H1 (cell line): ENCODE measurements at regions not wholly inside any gene's neighbourhood (a gene's known extent, or its start where the extent isn't known, plus 50 kb on each side); places are given as distances from the start of the nearest gene placed in this dataset.

Source experiments
- BRCA1 ChIP-seq: IDR thresholded peaks from 2 replicates; pipeline ENCODE4 v1.6.1; 2012; ENCODE audit warnings: low read depth, low read length, improper control_type of control experiment
- CEBPB ChIP-seq: IDR thresholded peaks from 2 replicates; pipeline ENCODE4 v1.6.1; 2012; ENCODE audit warnings: low read depth, low read length
- EZH2 ChIP-seq: fragments of 200-600 bp; sonication (generic); IDR thresholded peaks from 2 replicates; pipeline ENCODE4 v1.7.1; 2012; ENCODE audit warnings: low read depth, mild to moderate bottlenecking, moderate library complexity, low read length, inconsistent platforms; ENCODE audit not compliant: severe bottlenecking
- PHF8 ChIP-seq: fragments of 200-600 bp; sonication (generic); conservative IDR thresholded peaks from 2 replicates; pipeline ENCODE4 v1.7.1; 2012; ENCODE audit warnings: low read depth, mild to moderate bottlenecking, inconsistent platforms, low read length, moderate library complexity
- POLR2AphosphoS5 ChIP-seq: IDR thresholded peaks from 2 replicates; pipeline ENCODE4 v1.6.1; 2011; ENCODE audit warnings: low read depth, low read length
- POU5F1 ChIP-seq: IDR thresholded peaks from 2 replicates; pipeline ENCODE4 v1.6.1; 2011; ENCODE audit warnings: low read depth, mild to moderate bottlenecking, low read length, moderate library complexity
- SIRT6 ChIP-seq: IDR thresholded peaks from one replicate; pipeline ENCODE4 v1.7.1; 2012; ENCODE audit warnings: low read length, inconsistent platforms
- SP1 ChIP-seq: IDR thresholded peaks from 2 replicates; pipeline ENCODE4 v1.6.1; 2011; ENCODE audit warnings: low read depth, low read length
- SP4 ChIP-seq: IDR thresholded peaks from 2 replicates; pipeline ENCODE4 v1.6.1; 2012; ENCODE audit warnings: low read length, inconsistent platforms
- SUZ12 ChIP-seq: fragments of 200-600 bp; sonication (generic); IDR thresholded peaks from 2 replicates; pipeline ENCODE4 v1.6.1; 2012; ENCODE audit warnings: mild to moderate bottlenecking, inconsistent platforms, low read length, moderate library complexity, mixed read lengths
- TF ChIP-seq, protein P1 (sequence below): fragments of 300-600 bp; sonication (generic); IDR thresholded peaks from 2 replicates; pipeline ENCODE4 v1.7.1; 2012; ENCODE audit warnings: low read length, moderate library complexity, mild to moderate bottlenecking, inconsistent platforms; ENCODE audit not compliant: insufficient replicate concordance

DNA sequence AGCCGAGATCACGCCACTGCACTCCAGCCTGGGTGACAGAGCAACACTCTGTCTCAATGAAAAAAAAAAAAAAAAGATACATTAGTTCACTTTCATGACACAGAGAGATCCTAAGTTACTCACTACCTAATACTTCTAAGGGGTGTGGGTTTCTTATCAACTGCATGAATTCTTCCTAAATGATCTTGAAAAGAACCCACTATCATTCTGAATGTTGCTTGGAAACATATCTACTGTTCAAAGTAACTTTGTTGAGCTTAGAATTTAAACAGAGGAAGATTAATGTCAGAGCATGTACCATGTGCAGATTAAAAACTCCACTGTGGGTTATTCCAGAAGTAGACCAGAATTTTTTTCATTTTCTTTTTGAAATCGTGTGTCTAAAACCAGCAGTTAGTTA lies 241.5 kb downstream of the LTN1 start (continued):
- TF ChIP-seq, protein P1, sequence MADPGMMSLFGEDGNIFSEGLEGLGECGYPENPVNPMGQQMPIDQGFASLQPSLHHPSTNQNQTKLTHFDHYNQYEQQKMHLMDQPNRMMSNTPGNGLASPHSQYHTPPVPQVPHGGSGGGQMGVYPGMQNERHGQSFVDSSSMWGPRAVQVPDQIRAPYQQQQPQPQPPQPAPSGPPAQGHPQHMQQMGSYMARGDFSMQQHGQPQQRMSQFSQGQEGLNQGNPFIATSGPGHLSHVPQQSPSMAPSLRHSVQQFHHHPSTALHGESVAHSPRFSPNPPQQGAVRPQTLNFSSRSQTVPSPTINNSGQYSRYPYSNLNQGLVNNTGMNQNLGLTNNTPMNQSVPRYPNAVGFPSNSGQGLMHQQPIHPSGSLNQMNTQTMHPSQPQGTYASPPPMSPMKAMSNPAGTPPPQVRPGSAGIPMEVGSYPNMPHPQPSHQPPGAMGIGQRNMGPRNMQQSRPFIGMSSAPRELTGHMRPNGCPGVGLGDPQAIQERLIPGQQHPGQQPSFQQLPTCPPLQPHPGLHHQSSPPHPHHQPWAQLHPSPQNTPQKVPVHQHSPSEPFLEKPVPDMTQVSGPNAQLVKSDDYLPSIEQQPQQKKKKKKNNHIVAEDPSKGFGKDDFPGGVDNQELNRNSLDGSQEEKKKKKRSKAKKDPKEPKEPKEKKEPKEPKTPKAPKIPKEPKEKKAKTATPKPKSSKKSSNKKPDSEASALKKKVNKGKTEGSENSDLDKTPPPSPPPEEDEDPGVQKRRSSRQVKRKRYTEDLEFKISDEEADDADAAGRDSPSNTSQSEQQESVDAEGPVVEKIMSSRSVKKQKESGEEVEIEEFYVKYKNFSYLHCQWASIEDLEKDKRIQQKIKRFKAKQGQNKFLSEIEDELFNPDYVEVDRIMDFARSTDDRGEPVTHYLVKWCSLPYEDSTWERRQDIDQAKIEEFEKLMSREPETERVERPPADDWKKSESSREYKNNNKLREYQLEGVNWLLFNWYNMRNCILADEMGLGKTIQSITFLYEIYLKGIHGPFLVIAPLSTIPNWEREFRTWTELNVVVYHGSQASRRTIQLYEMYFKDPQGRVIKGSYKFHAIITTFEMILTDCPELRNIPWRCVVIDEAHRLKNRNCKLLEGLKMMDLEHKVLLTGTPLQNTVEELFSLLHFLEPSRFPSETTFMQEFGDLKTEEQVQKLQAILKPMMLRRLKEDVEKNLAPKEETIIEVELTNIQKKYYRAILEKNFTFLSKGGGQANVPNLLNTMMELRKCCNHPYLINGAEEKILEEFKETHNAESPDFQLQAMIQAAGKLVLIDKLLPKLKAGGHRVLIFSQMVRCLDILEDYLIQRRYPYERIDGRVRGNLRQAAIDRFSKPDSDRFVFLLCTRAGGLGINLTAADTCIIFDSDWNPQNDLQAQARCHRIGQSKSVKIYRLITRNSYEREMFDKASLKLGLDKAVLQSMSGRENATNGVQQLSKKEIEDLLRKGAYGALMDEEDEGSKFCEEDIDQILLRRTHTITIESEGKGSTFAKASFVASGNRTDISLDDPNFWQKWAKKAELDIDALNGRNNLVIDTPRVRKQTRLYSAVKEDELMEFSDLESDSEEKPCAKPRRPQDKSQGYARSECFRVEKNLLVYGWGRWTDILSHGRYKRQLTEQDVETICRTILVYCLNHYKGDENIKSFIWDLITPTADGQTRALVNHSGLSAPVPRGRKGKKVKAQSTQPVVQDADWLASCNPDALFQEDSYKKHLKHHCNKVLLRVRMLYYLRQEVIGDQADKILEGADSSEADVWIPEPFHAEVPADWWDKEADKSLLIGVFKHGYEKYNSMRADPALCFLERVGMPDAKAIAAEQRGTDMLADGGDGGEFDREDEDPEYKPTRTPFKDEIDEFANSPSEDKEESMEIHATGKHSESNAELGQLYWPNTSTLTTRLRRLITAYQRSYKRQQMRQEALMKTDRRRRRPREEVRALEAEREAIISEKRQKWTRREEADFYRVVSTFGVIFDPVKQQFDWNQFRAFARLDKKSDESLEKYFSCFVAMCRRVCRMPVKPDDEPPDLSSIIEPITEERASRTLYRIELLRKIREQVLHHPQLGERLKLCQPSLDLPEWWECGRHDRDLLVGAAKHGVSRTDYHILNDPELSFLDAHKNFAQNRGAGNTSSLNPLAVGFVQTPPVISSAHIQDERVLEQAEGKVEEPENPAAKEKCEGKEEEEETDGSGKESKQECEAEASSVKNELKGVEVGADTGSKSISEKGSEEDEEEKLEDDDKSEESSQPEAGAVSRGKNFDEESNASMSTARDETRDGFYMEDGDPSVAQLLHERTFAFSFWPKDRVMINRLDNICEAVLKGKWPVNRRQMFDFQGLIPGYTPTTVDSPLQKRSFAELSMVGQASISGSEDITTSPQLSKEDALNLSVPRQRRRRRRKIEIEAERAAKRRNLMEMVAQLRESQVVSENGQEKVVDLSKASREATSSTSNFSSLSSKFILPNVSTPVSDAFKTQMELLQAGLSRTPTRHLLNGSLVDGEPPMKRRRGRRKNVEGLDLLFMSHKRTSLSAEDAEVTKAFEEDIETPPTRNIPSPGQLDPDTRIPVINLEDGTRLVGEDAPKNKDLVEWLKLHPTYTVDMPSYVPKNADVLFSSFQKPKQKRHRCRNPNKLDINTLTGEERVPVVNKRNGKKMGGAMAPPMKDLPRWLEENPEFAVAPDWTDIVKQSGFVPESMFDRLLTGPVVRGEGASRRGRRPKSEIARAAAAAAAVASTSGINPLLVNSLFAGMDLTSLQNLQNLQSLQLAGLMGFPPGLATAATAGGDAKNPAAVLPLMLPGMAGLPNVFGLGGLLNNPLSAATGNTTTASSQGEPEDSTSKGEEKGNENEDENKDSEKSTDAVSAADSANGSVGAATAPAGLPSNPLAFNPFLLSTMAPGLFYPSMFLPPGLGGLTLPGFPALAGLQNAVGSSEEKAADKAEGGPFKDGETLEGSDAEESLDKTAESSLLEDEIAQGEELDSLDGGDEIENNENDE, result no peak
- TF ChIP-seq CEBPB, result no peak
- TF ChIP-seq POU5F1, result no peak
- no peak for TF ChIP-seq SP4
- TF ChIP-seq EZH2, result no peak
- TF ChIP-seq SP1, result no peak
- TF ChIP-seq BRCA1, result no peak
- no peak for TF ChIP-seq POLR2AphosphoS5
- TF ChIP-seq SUZ12, result no peak
- TF ChIP-seq SIRT6, result no peak
- no peak for TF ChIP-seq PHF8
